HCT116 (cell line): ENCODE measurements at regions not wholly inside any gene's neighbourhood (a gene's known extent, or its start where the extent isn't known, plus 50 kb on each side); places are given as distances from the start of the nearest gene placed in this dataset.

Experiments used
- CEBPB ChIP-seq: IDR thresholded peaks from 2 replicates; pipeline ENCODE4 v1.6.1; 2012; ENCODE audit warnings: low read depth
- EGR1 ChIP-seq: IDR thresholded peaks from 2 replicates; pipeline ENCODE4 v1.6.1; 2012; ENCODE audit warnings: low read depth
- ELF1 ChIP-seq: IDR thresholded peaks from 2 replicates; pipeline ENCODE4 v1.6.1; 2012; ENCODE audit warnings: low read depth, borderline replicate concordance
- EZH2 ChIP-seq: fragments of 200-600 bp; sonication (generic); IDR thresholded peaks from 2 replicates; pipeline ENCODE4 v1.6.1; 2017; ENCODE audit warnings: antibody characterized with exemption, mixed run types
- FOSL1 ChIP-seq: IDR thresholded peaks from 2 replicates; pipeline ENCODE4 v1.6.1; 2012; ENCODE audit warnings: low read depth
- JUND ChIP-seq: IDR thresholded peaks from 2 replicates; pipeline ENCODE4 v1.6.1; 2012
- POLR2A ChIP-seq: IDR thresholded peaks from 2 replicates; pipeline ENCODE4 v1.7.0; 2011; ENCODE audit warnings: borderline replicate concordance; ENCODE audit not compliant: insufficient read depth, insufficient read length; ENCODE audit errors: extremely low read depth
- POLR2AphosphoS5 ChIP-seq: IDR thresholded peaks from 2 replicates; pipeline ENCODE4 v1.6.1; 2011; ENCODE audit warnings: mild to moderate bottlenecking, low read depth, low read length, moderate library complexity
- SIN3A ChIP-seq: IDR thresholded peaks from 2 replicates; pipeline ENCODE4 v1.6.1; 2012; ENCODE audit warnings: low read depth
- SP1 ChIP-seq: IDR thresholded peaks from 2 replicates; pipeline ENCODE4 v1.6.1; 2012; ENCODE audit warnings: low read depth
- ZFX ChIP-seq: fragments of 450-650 bp; IDR thresholded peaks from 2 replicates; pipeline ENCODE4 v1.6.1; 2017
- TF ChIP-seq, protein P1 (sequence below), 3 experiments: fragments of 200-600 bp in 1 of 3; sonication (generic) in 1 of 3; IDR thresholded peaks in 2 of 3; conservative IDR thresholded peaks in 1 of 3; 2 replicates each; pipeline ENCODE4 v1.5.1; 2012 to 2017; ENCODE audit warnings: low read depth in 2 of 3, low read length in 2 of 3, antibody characterized with exemption in 1 of 3, borderline replicate concordance in 1 of 3, control low read depth in 1 of 3, mild to moderate bottlenecking in 1 of 3, mixed read lengths in 1 of 3, mixed run types in 1 of 3, moderate library complexity in 1 of 3; ENCODE audit not compliant: insufficient read depth in 1 of 3
- TF ChIP-seq, protein P2 (sequence below): IDR thresholded peaks from 2 replicates; pipeline ENCODE4 v1.6.1; 2011; ENCODE audit warnings: mild to moderate bottlenecking, low read length, moderate library complexity; ENCODE audit not compliant: insufficient replicate concordance; ENCODE audit errors: extremely low read depth

DNA sequence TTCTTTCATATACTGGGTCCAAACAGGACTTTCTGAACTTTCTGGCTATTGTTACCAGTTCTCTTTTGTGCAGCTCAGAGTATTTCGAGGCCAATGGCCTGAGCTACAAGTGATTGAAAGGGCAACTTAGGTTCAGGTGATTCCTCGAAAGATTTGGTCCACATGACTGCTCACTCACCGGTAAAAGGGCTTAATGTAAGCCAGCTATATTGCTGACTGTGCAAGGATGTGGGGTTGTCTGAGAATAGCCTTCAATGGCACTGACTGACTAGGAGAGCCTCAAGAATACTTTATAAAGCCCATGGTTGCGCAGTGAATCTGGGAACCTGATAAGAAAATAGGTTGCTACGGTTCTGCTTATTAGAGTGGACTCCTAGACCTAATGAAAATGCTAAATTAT lies 269.0 kb downstream of the SEC16B start:
- no peak for TF ChIP-seq EGR1
- TF ChIP-seq, protein P1, sequence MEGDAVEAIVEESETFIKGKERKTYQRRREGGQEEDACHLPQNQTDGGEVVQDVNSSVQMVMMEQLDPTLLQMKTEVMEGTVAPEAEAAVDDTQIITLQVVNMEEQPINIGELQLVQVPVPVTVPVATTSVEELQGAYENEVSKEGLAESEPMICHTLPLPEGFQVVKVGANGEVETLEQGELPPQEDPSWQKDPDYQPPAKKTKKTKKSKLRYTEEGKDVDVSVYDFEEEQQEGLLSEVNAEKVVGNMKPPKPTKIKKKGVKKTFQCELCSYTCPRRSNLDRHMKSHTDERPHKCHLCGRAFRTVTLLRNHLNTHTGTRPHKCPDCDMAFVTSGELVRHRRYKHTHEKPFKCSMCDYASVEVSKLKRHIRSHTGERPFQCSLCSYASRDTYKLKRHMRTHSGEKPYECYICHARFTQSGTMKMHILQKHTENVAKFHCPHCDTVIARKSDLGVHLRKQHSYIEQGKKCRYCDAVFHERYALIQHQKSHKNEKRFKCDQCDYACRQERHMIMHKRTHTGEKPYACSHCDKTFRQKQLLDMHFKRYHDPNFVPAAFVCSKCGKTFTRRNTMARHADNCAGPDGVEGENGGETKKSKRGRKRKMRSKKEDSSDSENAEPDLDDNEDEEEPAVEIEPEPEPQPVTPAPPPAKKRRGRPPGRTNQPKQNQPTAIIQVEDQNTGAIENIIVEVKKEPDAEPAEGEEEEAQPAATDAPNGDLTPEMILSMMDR (IDR thresholded peaks at IDR 0.05 in 2 of 3, conservative IDR thresholded peaks at IDR 0.05 in 1 of 3; ENCODE audit: borderline replicate concordance in 1 of 3, insufficient read depth in 1 of 3, low read depth in 2 of 3, low read length in 2 of 3): no peak
- TF ChIP-seq EZH2: no peak
- TF ChIP-seq POLR2A: no peak
- TF ChIP-seq JUND: no peak
- no peak for TF ChIP-seq ZFX
- TF ChIP-seq SP1: no peak
- no peak for TF ChIP-seq CEBPB
- no peak for TF ChIP-seq ELF1
- TF ChIP-seq SIN3A: no peak
- no peak for TF ChIP-seq FOSL1
- no peak for TF ChIP-seq POLR2AphosphoS5
- TF ChIP-seq, protein P2, sequence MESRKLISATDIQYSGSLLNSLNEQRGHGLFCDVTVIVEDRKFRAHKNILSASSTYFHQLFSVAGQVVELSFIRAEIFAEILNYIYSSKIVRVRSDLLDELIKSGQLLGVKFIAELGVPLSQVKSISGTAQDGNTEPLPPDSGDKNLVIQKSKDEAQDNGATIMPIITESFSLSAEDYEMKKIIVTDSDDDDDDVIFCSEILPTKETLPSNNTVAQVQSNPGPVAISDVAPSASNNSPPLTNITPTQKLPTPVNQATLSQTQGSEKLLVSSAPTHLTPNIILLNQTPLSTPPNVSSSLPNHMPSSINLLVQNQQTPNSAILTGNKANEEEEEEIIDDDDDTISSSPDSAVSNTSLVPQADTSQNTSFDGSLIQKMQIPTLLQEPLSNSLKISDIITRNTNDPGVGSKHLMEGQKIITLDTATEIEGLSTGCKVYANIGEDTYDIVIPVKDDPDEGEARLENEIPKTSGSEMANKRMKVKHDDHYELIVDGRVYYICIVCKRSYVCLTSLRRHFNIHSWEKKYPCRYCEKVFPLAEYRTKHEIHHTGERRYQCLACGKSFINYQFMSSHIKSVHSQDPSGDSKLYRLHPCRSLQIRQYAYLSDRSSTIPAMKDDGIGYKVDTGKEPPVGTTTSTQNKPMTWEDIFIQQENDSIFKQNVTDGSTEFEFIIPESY: no peak
